GM10266 (cell line): ENCODE measurements at regions not wholly inside any gene's neighbourhood (a gene's known extent, or its start where the extent isn't known, plus 50 kb on each side); places are given as distances from the start of the nearest gene placed in this dataset.

Experiments used
- DNase-seq: peaks from one replicate; pipeline ENCODE4 v3.0.0; 2012; ENCODE audit errors: extremely low spot score
- TF ChIP-seq, protein P1 (sequence below): IDR thresholded peaks from 2 replicates; pipeline ENCODE4 v1.5.1; 2012; ENCODE audit warnings: mild to moderate bottlenecking, low read depth; ENCODE audit not compliant: control insufficient read depth, insufficient read depth; ENCODE audit errors: missing control alignments

DNA sequence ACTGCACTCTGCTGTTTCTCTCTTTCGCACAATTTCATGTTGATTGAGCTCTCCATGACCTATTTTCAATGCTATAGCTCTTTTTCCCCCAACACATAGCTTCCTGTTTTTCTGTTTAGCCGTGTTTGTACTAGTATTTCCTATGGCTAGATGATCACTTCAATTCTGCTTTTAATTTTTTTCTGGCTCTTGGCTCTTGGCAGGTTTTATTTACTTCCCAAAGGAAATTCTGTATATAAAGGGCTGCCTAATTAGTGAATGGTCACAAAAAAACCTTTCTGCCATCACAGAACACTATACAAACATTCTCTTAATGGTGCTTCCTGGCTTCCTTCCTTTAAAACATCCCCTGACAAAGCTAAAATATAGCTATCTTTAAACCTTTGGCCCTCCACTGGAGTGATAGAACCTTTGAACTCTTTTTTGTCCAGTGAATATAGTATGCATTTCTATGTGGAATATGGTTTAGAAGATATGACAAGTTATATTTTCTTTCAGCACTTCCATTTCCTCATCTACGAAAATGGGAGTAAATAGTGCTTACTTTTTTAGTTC, 88.2 kb downstream of the RASSF9 start:
- DNase-seq = no peak
- TF ChIP-seq, protein P1, sequence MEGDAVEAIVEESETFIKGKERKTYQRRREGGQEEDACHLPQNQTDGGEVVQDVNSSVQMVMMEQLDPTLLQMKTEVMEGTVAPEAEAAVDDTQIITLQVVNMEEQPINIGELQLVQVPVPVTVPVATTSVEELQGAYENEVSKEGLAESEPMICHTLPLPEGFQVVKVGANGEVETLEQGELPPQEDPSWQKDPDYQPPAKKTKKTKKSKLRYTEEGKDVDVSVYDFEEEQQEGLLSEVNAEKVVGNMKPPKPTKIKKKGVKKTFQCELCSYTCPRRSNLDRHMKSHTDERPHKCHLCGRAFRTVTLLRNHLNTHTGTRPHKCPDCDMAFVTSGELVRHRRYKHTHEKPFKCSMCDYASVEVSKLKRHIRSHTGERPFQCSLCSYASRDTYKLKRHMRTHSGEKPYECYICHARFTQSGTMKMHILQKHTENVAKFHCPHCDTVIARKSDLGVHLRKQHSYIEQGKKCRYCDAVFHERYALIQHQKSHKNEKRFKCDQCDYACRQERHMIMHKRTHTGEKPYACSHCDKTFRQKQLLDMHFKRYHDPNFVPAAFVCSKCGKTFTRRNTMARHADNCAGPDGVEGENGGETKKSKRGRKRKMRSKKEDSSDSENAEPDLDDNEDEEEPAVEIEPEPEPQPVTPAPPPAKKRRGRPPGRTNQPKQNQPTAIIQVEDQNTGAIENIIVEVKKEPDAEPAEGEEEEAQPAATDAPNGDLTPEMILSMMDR = no peak
